GM12878 (cell line): ENCODE measurements at regions not wholly inside any gene's neighbourhood (a gene's known extent, or its start where the extent isn't known, plus 50 kb on each side); places are given as distances from the start of the nearest gene placed in this dataset.

Experiments used
- ATAC-seq: fragments of 200-7000 bp; cut with Tn5 transposase; 3 replicates; pipeline ENCODE4 v1.9.1; 2020; ENCODE audit warnings: mild to moderate bottlenecking, moderate library complexity
- BruUV-seq: library from RNA; stranded (reverse); fragments of 400-500 nt; replicated peaks from 2 replicates; lab custom pipeline; 2021; lab: Mats Ljungman, UMichigan
- CTCF ChIA-PET: fragments of 300-600 bp; sonication (Branson Sonifier 250); formaldehyde crosslinking; extraction: SDS; loops from one replicate; lab custom pipeline; 2021; ENCODE audit warnings: inconsistent platforms; lab: Yijun Ruan, JAX
- POLR2A ChIA-PET: fragments of 350-600 bp; formaldehyde crosslinking; extraction: SDS; loops from one replicate; lab custom pipeline; 2021; ENCODE audit warnings: inconsistent platforms; lab: Charles Lee
- RAD21 ChIA-PET: fragments of 300-600 bp; sonication (Branson Sonifier 250); formaldehyde crosslinking; loops from one replicate; lab custom pipeline; 2023; ENCODE audit warnings: antibody characterized with exemption; ENCODE audit not compliant: unreplicated experiment; lab: Charles Lee
- SMC1A ChIA-PET: fragments of 300-600 bp; sonication (Branson Sonifier 250); formaldehyde crosslinking; loops from one replicate; lab custom pipeline; 2023; ENCODE audit not compliant: unreplicated experiment, uncharacterized antibody; lab: Charles Lee
- DNase-seq: peaks from one replicate; pipeline ENCODE4 v3.0.0-alpha.2; 2011; ENCODE audit warnings: low read depth, low spot score
- FAIRE-seq: peaks from 3 replicates; lab custom pipeline; 2011; peaks lifted over from hg19 to GRCh38; lab: Jason Lieb, UNC
- H2AFZ ChIP-seq: 2 replicates; pipeline ENCODE4 v1.6.0; 2011; ENCODE audit warnings: low read depth, low read length, control low read depth; ENCODE audit not compliant: control insufficient read depth
- H3K27ac ChIP-seq: 2 replicates; pipeline ENCODE4 v1.5.1; 2011; ENCODE audit warnings: control low read depth; ENCODE audit not compliant: control insufficient read depth, insufficient read depth
- H3K27me3 ChIP-seq, 2 experiments: replicated peaks in 1 of 2; 2 replicates each; pipeline versions ENCODE4 v1.6.0 to v1.6.1; 2011; ENCODE audit warnings: low read length in 1 of 2; ENCODE audit not compliant: control insufficient read depth in 2 of 2, insufficient read depth in 2 of 2
- H3K36me3 ChIP-seq, 2 experiments: 2 replicates each; pipeline ENCODE4 v1.5.1; 2011; ENCODE audit warnings: low read length in 1 of 2; ENCODE audit not compliant: control insufficient read depth in 2 of 2, insufficient read depth in 2 of 2
- H3K4me1 ChIP-seq: 2 replicates; pipeline ENCODE4 v1.6.1; 2011; ENCODE audit warnings: mild to moderate bottlenecking, low read length, moderate library complexity, mixed read lengths; ENCODE audit not compliant: control insufficient read depth, insufficient read depth
- H3K4me2 ChIP-seq: 2 replicates; pipeline ENCODE4 v1.6.0; 2011; ENCODE audit warnings: control low read depth; ENCODE audit not compliant: control insufficient read depth, insufficient read depth
- H3K4me3 ChIP-seq: fragments of 200-600 bp; sonication (generic); 2 replicates; pipeline ENCODE4 v1.5.1; 2016
- H3K79me2 ChIP-seq: 2 replicates; pipeline ENCODE4 v1.6.0; 2011; ENCODE audit warnings: low read length; ENCODE audit not compliant: control insufficient read depth, insufficient read depth
- H3K9ac ChIP-seq: 2 replicates; pipeline ENCODE4 v1.8.0; 2011; ENCODE audit warnings: low read length, control low read depth, mixed read lengths; ENCODE audit not compliant: control insufficient read depth, insufficient read depth
- H3K9me3 ChIP-seq: replicated peaks from 3 replicates; pipeline ENCODE4 v1.5.1; 2011; ENCODE audit warnings: mild to moderate bottlenecking, low read length; ENCODE audit not compliant: control insufficient read depth, insufficient read depth
- H4K20me1 ChIP-seq: 2 replicates; pipeline ENCODE4 v1.6.0; 2011; ENCODE audit not compliant: control insufficient read depth, insufficient read depth
- ATF2 ChIP-seq: IDR thresholded peaks from 2 replicates; pipeline ENCODE4 v1.6.1; 2012; ENCODE audit warnings: low read length, inconsistent platforms
- BACH1 ChIP-seq: fragments of 450-650 bp; IDR thresholded peaks from 2 replicates; pipeline ENCODE4 v1.6.1; 2017; ENCODE audit warnings: mild to moderate bottlenecking, borderline replicate concordance
- BMI1 ChIP-seq: fragments of 450-650 bp; IDR thresholded peaks from 2 replicates; pipeline ENCODE4 v1.6.1; 2016; ENCODE audit warnings: mild to moderate bottlenecking, moderate library complexity, borderline replicate concordance
- BRCA1 ChIP-seq: IDR thresholded peaks from 2 replicates; pipeline ENCODE4 v1.6.1; 2011; ENCODE audit warnings: low read depth, low read length, improper control_type of control experiment
- FOXK2 ChIP-seq: fragments of 450-650 bp; IDR thresholded peaks from 2 replicates; pipeline ENCODE4 v1.6.1; 2017; ENCODE audit warnings: mild to moderate bottlenecking, moderate library complexity
- HCFC1 ChIP-seq: fragments of 150-350 bp; IDR thresholded peaks from 2 replicates; pipeline ENCODE4 v1.6.1; 2014; ENCODE audit warnings: low read length
- HDAC6 ChIP-seq: fragments of 200-600 bp; sonication (generic); IDR thresholded peaks from one replicate; pipeline ENCODE4 v1.8.0; 2017; ENCODE audit warnings: antibody characterized with exemption; ENCODE audit not compliant: unreplicated experiment
- JUNB ChIP-seq: IDR thresholded peaks from 2 replicates; pipeline ENCODE4 v1.6.1; 2016; ENCODE audit warnings: antibody characterized with exemption, mild to moderate bottlenecking
- NFIC ChIP-seq: IDR thresholded peaks from 2 replicates; pipeline ENCODE4 v1.6.1; 2012; ENCODE audit warnings: low read depth, mild to moderate bottlenecking, inconsistent platforms, low read length, moderate library complexity
- NR2C2 ChIP-seq: IDR thresholded peaks from 2 replicates; pipeline ENCODE4 v1.6.1; 2011; ENCODE audit warnings: borderline replicate concordance, low read depth; ENCODE audit not compliant: control insufficient read depth, insufficient read length
- STAT3 ChIP-seq: IDR thresholded peaks from 2 replicates; pipeline ENCODE4 v1.6.1; 2011; ENCODE audit warnings: low read depth, low read length, improper control_type of control experiment
- WGBS: methylation state at CpG from one replicate; pipeline ENCODE4 v1.1.6; 2016; ENCODE audit warnings: low lambda C conversion rate; ENCODE audit not compliant: insufficient replicate concordance, insufficient coverage; ENCODE audit errors: missing lambda C conversion rate; 5-methylcytosine and 5-hydroxymethylcytosine counted together
- in situ Hi-C: fragments of 300-500 bp; cut with MboI; formaldehyde crosslinking; loops from 9 replicates; pipeline ENCODE4 v1.14.3; 2018; ENCODE audit warnings: mixed read lengths
- intact Hi-C: fragments of 100-400 bp; cut with micrococcal nuclease; formaldehyde crosslinking; loops from one replicate; pipeline ENCODE4 v1.14.2; 2022; ENCODE audit not compliant: unreplicated experiment
- TF ChIP-seq, protein P1 (sequence below): IDR thresholded peaks from 2 replicates; pipeline ENCODE4 v1.6.1; 2011; ENCODE audit warnings: mild to moderate bottlenecking, low read depth, low read length, moderate library complexity; ENCODE audit not compliant: insufficient replicate concordance
- TF ChIP-seq, protein P2 (sequence below): fragments of 450-650 bp; IDR thresholded peaks from 2 replicates; pipeline ENCODE4 v1.6.1; 2017; ENCODE audit warnings: mild to moderate bottlenecking, moderate library complexity

GRCh38 chr2:65939687-65940086 is 495.2 kb upstream of the MEIS1 start (continued):
- TF ChIP-seq ATF2, result no peak
- TF ChIP-seq BMI1, result no peak

DNA sequence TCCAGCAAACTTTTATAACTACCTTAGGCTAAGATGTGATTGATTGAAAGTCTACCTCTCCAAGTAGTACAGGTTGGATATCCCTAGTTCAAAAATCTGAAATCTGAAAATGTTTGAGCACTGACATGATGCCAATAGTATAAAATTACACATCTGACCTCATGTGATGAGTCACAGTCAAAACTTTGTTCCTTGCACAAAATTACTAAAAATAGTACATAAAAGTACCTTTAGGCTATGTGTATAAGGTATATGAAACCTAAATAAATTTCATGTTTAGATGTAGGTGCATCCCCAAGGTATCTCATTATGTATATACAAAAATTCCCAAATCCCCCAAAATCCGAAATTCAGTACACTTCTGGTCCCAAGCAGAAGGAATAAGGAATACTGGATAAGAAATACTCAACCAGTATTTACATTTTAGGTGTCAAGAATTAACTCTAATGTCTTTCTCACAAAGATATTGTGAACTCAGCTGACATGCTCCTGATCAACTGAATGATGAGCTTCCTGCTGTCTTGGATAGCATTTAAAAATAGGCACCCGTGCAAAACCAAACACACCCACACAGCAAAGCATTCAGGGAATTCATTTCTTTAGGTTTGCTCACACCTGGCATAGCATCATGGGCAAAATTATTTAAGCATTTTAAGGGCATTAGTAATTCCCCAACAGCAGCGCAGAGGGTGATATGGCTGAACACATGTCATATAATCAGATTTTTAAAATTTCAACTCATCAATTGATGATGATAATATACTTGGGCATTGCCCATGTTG is 497.4 kb upstream of the MEIS1 start:
- Histone ChIP-seq H3K4me2 (no peak overlapping the region), H3K4me1 (no peaks in the 10 kb centered on the region), H3K4me3 (no peak overlapping the region), H3K9me3 (no peaks in the 10 kb centered on the region), H3K27me3 (no peaks in the 10 kb centered on the region), H2AFZ (no peak overlapping the region), H3K9ac (no peak overlapping the region), H3K36me3 (no peaks in the 10 kb centered on the region), H4K20me1 (no peaks in the 10 kb centered on the region), H3K79me2 (no peaks in the 10 kb centered on the region), H3K27ac (no peak overlapping the region)
- no TSS peak for BruUV-seq
- DNase-seq, result no peak
- no peak for FAIRE-seq
- SMC1A ChIA-PET, result interaction anchor here (1.1 kb wide), 1 partner anchor 78 kb away, joined by 3 read pairs; no protein-coding TSS in a partner anchor
- ATAC-seq, result no peak
- POLR2A ChIA-PET, result no interaction called here
- RAD21 ChIA-PET, result no interaction called here
- in situ Hi-C loops, result no loop called here
- intact Hi-C loops, result no loop called here
- CTCF ChIA-PET, result no interaction called here
- no peak for TF ChIP-seq BRCA1
- TF ChIP-seq, protein P1, sequence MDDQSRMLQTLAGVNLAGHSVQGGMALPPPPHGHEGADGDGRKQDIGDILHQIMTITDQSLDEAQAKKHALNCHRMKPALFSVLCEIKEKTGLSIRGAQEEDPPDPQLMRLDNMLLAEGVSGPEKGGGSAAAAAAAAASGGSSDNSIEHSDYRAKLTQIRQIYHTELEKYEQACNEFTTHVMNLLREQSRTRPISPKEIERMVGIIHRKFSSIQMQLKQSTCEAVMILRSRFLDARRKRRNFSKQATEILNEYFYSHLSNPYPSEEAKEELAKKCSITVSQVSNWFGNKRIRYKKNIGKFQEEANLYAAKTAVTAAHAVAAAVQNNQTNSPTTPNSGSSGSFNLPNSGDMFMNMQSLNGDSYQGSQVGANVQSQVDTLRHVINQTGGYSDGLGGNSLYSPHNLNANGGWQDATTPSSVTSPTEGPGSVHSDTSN, result no peak
- TF ChIP-seq FOXK2, result no peak
- TF ChIP-seq NFIC, result peak; percentile 56; the same call in 1 of the 2 replicates
- TF ChIP-seq HDAC6, result no peak
- TF ChIP-seq JUNB, result peak; percentile 64
- TF ChIP-seq BACH1, result no peak
- no peak for TF ChIP-seq STAT3
- TF ChIP-seq NR2C2, result no peak
- no peak for TF ChIP-seq HCFC1
- TF ChIP-seq, protein P2, sequence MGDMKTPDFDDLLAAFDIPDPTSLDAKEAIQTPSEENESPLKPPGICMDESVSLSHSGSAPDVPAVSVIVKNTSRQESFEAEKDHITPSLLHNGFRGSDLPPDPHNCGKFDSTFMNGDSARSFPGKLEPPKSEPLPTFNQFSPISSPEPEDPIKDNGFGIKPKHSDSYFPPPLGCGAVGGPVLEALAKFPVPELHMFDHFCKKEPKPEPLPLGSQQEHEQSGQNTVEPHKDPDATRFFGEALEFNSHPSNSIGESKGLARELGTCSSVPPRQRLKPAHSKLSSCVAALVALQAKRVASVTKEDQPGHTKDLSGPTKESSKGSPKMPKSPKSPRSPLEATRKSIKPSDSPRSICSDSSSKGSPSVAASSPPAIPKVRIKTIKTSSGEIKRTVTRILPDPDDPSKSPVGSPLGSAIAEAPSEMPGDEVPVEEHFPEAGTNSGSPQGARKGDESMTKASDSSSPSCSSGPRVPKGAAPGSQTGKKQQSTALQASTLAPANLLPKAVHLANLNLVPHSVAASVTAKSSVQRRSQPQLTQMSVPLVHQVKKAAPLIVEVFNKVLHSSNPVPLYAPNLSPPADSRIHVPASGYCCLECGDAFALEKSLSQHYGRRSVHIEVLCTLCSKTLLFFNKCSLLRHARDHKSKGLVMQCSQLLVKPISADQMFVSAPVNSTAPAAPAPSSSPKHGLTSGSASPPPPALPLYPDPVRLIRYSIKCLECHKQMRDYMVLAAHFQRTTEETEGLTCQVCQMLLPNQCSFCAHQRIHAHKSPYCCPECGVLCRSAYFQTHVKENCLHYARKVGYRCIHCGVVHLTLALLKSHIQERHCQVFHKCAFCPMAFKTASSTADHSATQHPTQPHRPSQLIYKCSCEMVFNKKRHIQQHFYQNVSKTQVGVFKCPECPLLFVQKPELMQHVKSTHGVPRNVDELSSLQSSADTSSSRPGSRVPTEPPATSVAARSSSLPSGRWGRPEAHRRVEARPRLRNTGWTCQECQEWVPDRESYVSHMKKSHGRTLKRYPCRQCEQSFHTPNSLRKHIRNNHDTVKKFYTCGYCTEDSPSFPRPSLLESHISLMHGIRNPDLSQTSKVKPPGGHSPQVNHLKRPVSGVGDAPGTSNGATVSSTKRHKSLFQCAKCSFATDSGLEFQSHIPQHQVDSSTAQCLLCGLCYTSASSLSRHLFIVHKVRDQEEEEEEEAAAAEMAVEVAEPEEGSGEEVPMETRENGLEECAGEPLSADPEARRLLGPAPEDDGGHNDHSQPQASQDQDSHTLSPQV, result no peak
- WGBS, result 32% methylated on average over 3 of the region's 3 CpGs
